H1 (cell line): ENCODE measurements at regions not wholly inside any gene's neighbourhood (a gene's known extent, or its start where the extent isn't known, plus 50 kb on each side); places are given as distances from the start of the nearest gene placed in this dataset.

Source experiments
- CTCF ChIA-PET: fragments of 300-600 bp; sonication (Branson Sonifier 250); formaldehyde crosslinking; loops from one replicate; lab custom pipeline; 2021; ENCODE audit not compliant: partially characterized antibody; lab: Charles Lee
- POLR2A ChIA-PET: fragments of 300-600 bp; sonication (Branson Sonifier 250); formaldehyde crosslinking; loops from one replicate; lab custom pipeline; 2021; ENCODE audit warnings: inconsistent platforms; ENCODE audit not compliant: partially characterized antibody; lab: Charles Lee
- DNase-seq, 2 experiments: peaks; one replicate each; pipeline versions ENCODE4 v3.0.0 to v3.0.0-alpha.2; 2010 to 2022; ENCODE audit warnings: low spot score in 2 of 2, low read depth in 1 of 2, mixed read lengths in 1 of 2
- FAIRE-seq: peaks from 2 replicates; lab custom pipeline; 2011; peaks lifted over from hg19 to GRCh38; lab: Jason Lieb, UNC
- H2AFZ ChIP-seq: 2 replicates; pipeline ENCODE4 v1.8.1; 2012; ENCODE audit warnings: low read length, inconsistent platforms
- H2AK5ac ChIP-seq: 2 replicates; pipeline ENCODE4 v1.6.1; 2013; ENCODE audit warnings: low read depth, low read length
- H2BK120ac ChIP-seq: replicated peaks from 2 replicates; pipeline ENCODE3; 2013; ENCODE audit warnings: low read depth, low read length, inconsistent platforms
- H2BK12ac ChIP-seq: 2 replicates; pipeline ENCODE4 v1.6.1; 2013; ENCODE audit warnings: low read depth, low read length
- H2BK15ac ChIP-seq: 2 replicates; pipeline ENCODE4 v1.6.1; 2013; ENCODE audit warnings: low read length
- H2BK20ac ChIP-seq: 2 replicates; pipeline ENCODE4 v1.6.1; 2013; ENCODE audit warnings: low read length
- H2BK5ac ChIP-seq: 2 replicates; pipeline ENCODE4 v1.6.1; 2013; ENCODE audit warnings: low read depth, low read length
- H3K14ac ChIP-seq: 2 replicates; pipeline ENCODE4 v1.6.1; 2013; ENCODE audit warnings: inconsistent platforms; ENCODE audit not compliant: insufficient read length
- H3K18ac ChIP-seq: 2 replicates; pipeline ENCODE4 v1.6.1; 2013; ENCODE audit warnings: low read length; ENCODE audit errors: extremely low read depth
- H3K23ac ChIP-seq: 2 replicates; pipeline ENCODE4 v1.6.1; 2013; ENCODE audit warnings: inconsistent platforms; ENCODE audit not compliant: insufficient read length
- H3K23me2 ChIP-seq: 2 replicates; pipeline ENCODE4 v1.6.1; 2013; ENCODE audit warnings: low read depth, low read length
- H3K27ac ChIP-seq: 2 replicates; pipeline ENCODE4 v1.6.1; 2011; ENCODE audit warnings: low read depth, low read length, inconsistent platforms
- H3K27me3 ChIP-seq, 4 experiments: replicated peaks in 1 of 4; 1 replicate in 1 of 4; 2 replicates in 3 of 4; pipeline versions ENCODE4 v1.6.1 to v1.8.1; 2011 to 2013; ENCODE audit warnings: low read length in 3 of 4, mild to moderate bottlenecking in 3 of 4, inconsistent platforms in 2 of 4, mixed read lengths in 2 of 4, moderate library complexity in 1 of 4; ENCODE audit not compliant: control insufficient read depth in 3 of 4, insufficient read depth in 3 of 4; ENCODE audit errors: extremely low read depth in 1 of 4
- H3K36me3 ChIP-seq, 4 experiments: 2 replicates each; pipeline versions ENCODE4 v1.6.1 to v1.8.1; 2011 to 2013; ENCODE audit warnings: mild to moderate bottlenecking in 4 of 4, low read length in 3 of 4, moderate library complexity in 2 of 4, control low read depth in 1 of 4, inconsistent platforms in 1 of 4; ENCODE audit not compliant: insufficient read depth in 4 of 4, control insufficient read depth in 2 of 4
- H3K4ac ChIP-seq: replicated peaks from 2 replicates; pipeline ENCODE3; 2013; ENCODE audit warnings: low read length, low read depth, mixed read lengths, inconsistent platforms; ENCODE audit not compliant: insufficient read length
- H3K4me1 ChIP-seq, 4 experiments: replicated peaks in 1 of 4; 1 replicate in 1 of 4; 2 replicates in 3 of 4; pipeline versions ENCODE4 v1.6.1 to v1.8.1; 2011 to 2013; ENCODE audit warnings: low read length in 3 of 4, inconsistent platforms in 2 of 4, mixed read lengths in 1 of 4; ENCODE audit not compliant: insufficient read depth in 4 of 4, control insufficient read depth in 3 of 4
- H3K4me2 ChIP-seq, 2 experiments: 2 replicates each; pipeline versions ENCODE4 v1.6.1 to v1.8.1; 2011 to 2013; ENCODE audit warnings: low read depth in 2 of 2, low read length in 2 of 2, control low read depth in 1 of 2, inconsistent platforms in 1 of 2, mild to moderate bottlenecking in 1 of 2; ENCODE audit not compliant: insufficient read depth in 1 of 2
- H3K4me3 ChIP-seq, 4 experiments: fragments of 200-600, 300-600 bp in 1 of 4; sonication (generic), shearing (Covaris generic), sonication (Bioruptor Twin) in 1 of 4; 2 replicates each; pipeline versions ENCODE4 v1.5.1 to v1.8.1; 2011 to 2016; ENCODE audit warnings: low read length in 4 of 4, low read depth in 3 of 4, control low read depth in 2 of 4, inconsistent platforms in 2 of 4, mild to moderate bottlenecking in 2 of 4, mixed read lengths in 1 of 4, moderate library complexity in 1 of 4; ENCODE audit not compliant: insufficient read depth in 2 of 4; ENCODE audit errors: extremely low read depth in 1 of 4
- H3K56ac ChIP-seq: replicated peaks from 2 replicates; pipeline ENCODE3; 2013; ENCODE audit warnings: low read depth, mild to moderate bottlenecking, mixed read lengths, low read length, inconsistent platforms; ENCODE audit not compliant: insufficient read length
- H3K79me1 ChIP-seq: 2 replicates; pipeline ENCODE4 v1.6.1; 2013; ENCODE audit warnings: low read depth, low read length, control low read depth
- H3K79me2 ChIP-seq, 2 experiments: 2 replicates each; pipeline versions ENCODE4 v1.6.1 to v1.8.1; 2012 to 2013; ENCODE audit warnings: low read length in 2 of 2, mild to moderate bottlenecking in 2 of 2, inconsistent platforms in 1 of 2; ENCODE audit not compliant: insufficient read depth in 2 of 2, control insufficient read depth in 1 of 2
- H3K9ac ChIP-seq, 4 experiments: replicated peaks in 1 of 4; 1 replicate in 1 of 4; 2 replicates in 3 of 4; pipeline versions ENCODE4 v1.6.1 to v1.8.1; 2011 to 2013; ENCODE audit warnings: low read depth in 3 of 4, low read length in 3 of 4, control low read depth in 2 of 4, mild to moderate bottlenecking in 2 of 4, moderate library complexity in 2 of 4, inconsistent platforms in 1 of 4; ENCODE audit errors: extremely low read depth in 1 of 4
- H3K9me3 ChIP-seq, 2 experiments: 2 replicates each; pipeline versions ENCODE4 v1.6.1 to v1.8.1; 2012 to 2013; ENCODE audit warnings: mild to moderate bottlenecking in 2 of 2, moderate library complexity in 2 of 2, control low read depth in 1 of 2, inconsistent platforms in 1 of 2, low read depth in 1 of 2, low read length in 1 of 2, mixed read lengths in 1 of 2; ENCODE audit not compliant: insufficient read depth in 2 of 2
- H4K20me1 ChIP-seq, 2 experiments: replicated peaks in 1 of 2; 2 replicates each; pipeline versions ENCODE3 to v1.8.1; 2011 to 2013; ENCODE audit warnings: inconsistent platforms in 2 of 2, low read length in 2 of 2, mild to moderate bottlenecking in 1 of 2; ENCODE audit not compliant: insufficient read depth in 2 of 2, control insufficient read depth in 1 of 2
- H4K5ac ChIP-seq: 2 replicates; pipeline ENCODE4 v1.6.1; 2013; ENCODE audit warnings: low read length, low read depth, mixed read lengths, inconsistent platforms; ENCODE audit not compliant: insufficient read length
- H4K8ac ChIP-seq: 2 replicates; pipeline ENCODE4 v1.8.0; 2013; ENCODE audit warnings: mild to moderate bottlenecking, moderate library complexity, low read length, inconsistent platforms; ENCODE audit not compliant: insufficient read depth; ENCODE audit errors: extremely low read depth
- H4K91ac ChIP-seq: replicated peaks from 2 replicates; pipeline ENCODE3; 2013; ENCODE audit warnings: low read length, mixed read lengths, inconsistent platforms; ENCODE audit not compliant: insufficient read length
- BRCA1 ChIP-seq: IDR thresholded peaks from 2 replicates; pipeline ENCODE4 v1.6.1; 2012; ENCODE audit warnings: low read depth, low read length, improper control_type of control experiment
- CTBP2 ChIP-seq: IDR thresholded peaks from 2 replicates; pipeline ENCODE4 v1.7.0; 2011; ENCODE audit warnings: borderline replicate concordance, mild to moderate bottlenecking, moderate library complexity, mixed read lengths, low read length; ENCODE audit not compliant: insufficient read depth, insufficient read length
- CTCF ChIP-seq, 3 experiments: IDR thresholded peaks; 1 replicate in 2 of 3; 2 replicates in 1 of 3; pipeline versions ENCODE4 v1.5.1 to v1.6.1; 2011; ENCODE audit warnings: low read length in 3 of 3, mild to moderate bottlenecking in 3 of 3, inconsistent platforms in 2 of 3, low read depth in 1 of 3, moderate library complexity in 1 of 3; ENCODE audit not compliant: insufficient read depth in 1 of 3; ENCODE audit errors: control extremely low read depth in 1 of 3
- EGR1 ChIP-seq: IDR thresholded peaks from 2 replicates; pipeline ENCODE4 v1.6.1; 2011; ENCODE audit warnings: low read depth, low read length, borderline replicate concordance
- HDAC2 ChIP-seq, 2 experiments: fragments of 300-600 bp in 1 of 2; sonication (generic) in 1 of 2; IDR thresholded peaks; 2 replicates each; pipeline ENCODE4 v1.6.1; 2011 to 2012; ENCODE audit warnings: low read depth in 2 of 2, low read length in 2 of 2, mild to moderate bottlenecking in 2 of 2, moderate library complexity in 2 of 2, borderline replicate concordance in 1 of 2, inconsistent platforms in 1 of 2
- HDAC6 ChIP-seq: IDR thresholded peaks from one replicate; pipeline ENCODE4 v1.7.1; 2012; ENCODE audit warnings: low read depth, mild to moderate bottlenecking, inconsistent platforms, low read length, moderate library complexity
- KDM5A ChIP-seq: fragments of 200-600 bp; IDR thresholded peaks from 2 replicates; pipeline ENCODE4 v1.7.1; 2012; ENCODE audit warnings: mild to moderate bottlenecking, low read length, inconsistent platforms, mixed read lengths
- NANOG ChIP-seq: IDR thresholded peaks from 2 replicates; pipeline ENCODE4 v1.6.1; 2011; ENCODE audit warnings: low read length, low read depth, mild to moderate bottlenecking, inconsistent platforms; ENCODE audit not compliant: insufficient read depth, poor library complexity, severe bottlenecking
- SAP30 ChIP-seq: fragments of 300-600 bp; sonication (generic); IDR thresholded peaks from 2 replicates; pipeline ENCODE4 v1.7.1; 2012; ENCODE audit warnings: low read length, moderate library complexity, mild to moderate bottlenecking, inconsistent platforms; ENCODE audit not compliant: insufficient read depth, insufficient replicate concordance
- TAF1 ChIP-seq: IDR thresholded peaks from 2 replicates; pipeline ENCODE4 v1.6.1; 2011; ENCODE audit warnings: mild to moderate bottlenecking, low read depth, low read length
- TAF7 ChIP-seq: optimal IDR thresholded peaks from 2 replicates; pipeline ENCODE3; 2011; ENCODE audit warnings: low read depth, mild to moderate bottlenecking, inconsistent platforms, low read length, moderate library complexity, borderline replicate concordance
- TCF12 ChIP-seq: IDR thresholded peaks from 2 replicates; pipeline ENCODE4 v1.6.1; 2011; ENCODE audit warnings: low read depth, mild to moderate bottlenecking, low read length
- WGBS, 2 experiments: shearing (Covaris generic) in 1 of 2; methylation state at CpG; one replicate each; pipeline versions ENCODE4 v1.1.6 to v1.1.7; 2013 to 2015; ENCODE audit warnings: low lambda C conversion rate in 2 of 2, mixed read lengths in 2 of 2, inconsistent platforms in 1 of 2, low coverage in 1 of 2, missing lambda C conversion rate in 1 of 2; ENCODE audit not compliant: insufficient replicate concordance in 2 of 2, insufficient coverage in 1 of 2, insufficient read length in 1 of 2; ENCODE audit errors: extremely low coverage in 1 of 2, missing lambda C conversion rate in 1 of 2; 5-methylcytosine and 5-hydroxymethylcytosine counted together

- Histone ChIP-seq H3K4me2 (no peak overlapping the region), H3K36me3 (no peaks in the 10 kb centered on the region), H3K4ac (no peak overlapping the region), H2BK120ac (no peak overlapping the region), H3K27me3 (no peaks in the 10 kb centered on the region), H2AFZ (no peak overlapping the region), H4K20me1 (no peaks in the 10 kb centered on the region), H3K9me3 (no peaks in the 10 kb centered on the region), H3K79me2 (no peaks in the 10 kb centered on the region), H4K8ac (no peak overlapping the region), H3K79me1 (no peaks in the 10 kb centered on the region), H3K18ac (no peak overlapping the region), H3K56ac (no peak overlapping the region), H3K9ac (no peak overlapping the region), H3K23ac (no peak overlapping the region), H3K23me2 (no peaks in the 10 kb centered on the region; the same call in 1 of the 2 replicates), H3K4me3 (no peak overlapping the region), H2BK20ac (no peak overlapping the region), H3K14ac (no peak overlapping the region), H4K91ac (no peak overlapping the region), H3K4me1 (no peaks in the 10 kb centered on the region), H2BK5ac (no peak overlapping the region), H3K27ac (no peak overlapping the region), H2AK5ac (no peak overlapping the region), H2BK15ac (no peak overlapping the region), H4K5ac (no peak overlapping the region), H2BK12ac (no peak overlapping the region)
- ChIA-PET POLR2A (no interaction called here), CTCF (no interaction called here)
- WGBS, 2 experiments: 92% methylated on average over 3 of the region's 3 CpGs; no CpG with 5 or more reads in 1 of the 2 experiments
- no peak for DNase-seq
- no peak for FAIRE-seq
- no peak for TF ChIP-seq BRCA1
- no peak for TF ChIP-seq SAP30
- TF ChIP-seq NANOG: no peak
- TF ChIP-seq KDM5A: no peak
- no peak for TF ChIP-seq TCF12
- no peak for TF ChIP-seq HDAC2 (IDR thresholded peaks at IDR 0.05; ENCODE audit: borderline replicate concordance in 1 of 2, low read depth in 2 of 2, low read length in 2 of 2)
- no peak for TF ChIP-seq TAF7
- no peak for TF ChIP-seq CTCF (IDR thresholded peaks at IDR 0.05; ENCODE audit: control extremely low read depth in 1 of 3, insufficient read depth in 1 of 3, low read depth in 1 of 3, low read length in 3 of 3)
- no peak for TF ChIP-seq EGR1
- no peak for TF ChIP-seq CTBP2
- no peak for TF ChIP-seq HDAC6
- no peak for TF ChIP-seq TAF1
These were observed 121.3 kb upstream of the CDH8 start for GRCh38 chr16:62157544-62157943.
